A673 (cell line): ENCODE measurements at regions not wholly inside any gene's neighbourhood (a gene's known extent, or its start where the extent isn't known, plus 50 kb on each side); places are given as distances from the start of the nearest gene placed in this dataset.

Experiments
- BruUV-seq: library from RNA; stranded (reverse); fragments of 400-500 nt; replicated peaks from 2 replicates; lab custom pipeline; 2021; lab: Mats Ljungman, UMichigan
- CTCF ChIA-PET: fragments of 300-600 bp; sonication (Branson Sonifier 250); formaldehyde crosslinking; loops from one replicate; lab custom pipeline; 2022; ENCODE audit warnings: antibody characterized with exemption; lab: Charles Lee
- POLR2A ChIA-PET: fragments of 300-600 bp; sonication (Branson Sonifier 250); formaldehyde crosslinking; loops from one replicate; lab custom pipeline; 2022; ENCODE audit warnings: antibody characterized with exemption; ENCODE audit not compliant: low non-redundant PET; lab: Charles Lee
- DNase-seq: peaks from one replicate; pipeline ENCODE4 v3.0.0-alpha.2; 2015; ENCODE audit warnings: low spot score
- H3K27ac ChIP-seq: fragments of 200-600 bp; sonication (generic); 2 replicates; pipeline ENCODE4 v1.5.1; 2016; ENCODE audit warnings: mixed run types, low read depth, mild to moderate bottlenecking, mixed read lengths, antibody characterized with exemption, low read length; ENCODE audit not compliant: poor library complexity, severe bottlenecking
- H3K27me3 ChIP-seq: fragments of 200-600 bp; sonication (generic); replicated peaks from 2 replicates; pipeline ENCODE4 v1.6.1; 2017; ENCODE audit warnings: mixed run types, low read depth, mild to moderate bottlenecking, mixed read lengths, antibody characterized with exemption, low read length; ENCODE audit not compliant: insufficient read depth, poor library complexity
- H3K36me3 ChIP-seq: fragments of 200-600 bp; sonication (generic); 2 replicates; pipeline ENCODE4 v1.6.1; 2016; ENCODE audit warnings: mixed run types, mild to moderate bottlenecking, mixed read lengths, antibody characterized with exemption, low read length; ENCODE audit not compliant: insufficient read depth, poor library complexity, severe bottlenecking
- H3K4me1 ChIP-seq: fragments of 200-600 bp; sonication (generic); 2 replicates; pipeline ENCODE4 v1.6.1; 2017; ENCODE audit warnings: mixed run types, mild to moderate bottlenecking, mixed read lengths, antibody characterized with exemption, low read length; ENCODE audit not compliant: insufficient read depth, poor library complexity, severe bottlenecking
- H3K4me3 ChIP-seq: fragments of 200-600 bp; sonication (generic); 2 replicates; pipeline ENCODE4 v1.5.1; 2016; ENCODE audit warnings: low read depth, mixed run types, mild to moderate bottlenecking, mixed read lengths, low read length; ENCODE audit not compliant: poor library complexity, severe bottlenecking
- H3K9me3 ChIP-seq: fragments of 200-600 bp; sonication (generic); 2 replicates; pipeline ENCODE4 v1.6.1; 2016; ENCODE audit warnings: mixed run types, low read depth, mild to moderate bottlenecking, mixed read lengths, antibody characterized with exemption, low read length; ENCODE audit not compliant: poor library complexity, severe bottlenecking
- CTCF ChIP-seq: fragments of 300-800, 200-600 bp; sonication (generic); conservative IDR thresholded peaks from 2 replicates; pipeline ENCODE4 v1.5.1; 2017; ENCODE audit warnings: low read depth, mild to moderate bottlenecking, antibody characterized with exemption, low read length, moderate library complexity, mixed read lengths
- EZH2 ChIP-seq: fragments of 200-600 bp; sonication (generic); IDR thresholded peaks from 2 replicates; pipeline ENCODE4 v1.6.1; 2017; ENCODE audit warnings: borderline replicate concordance, low read depth, mild to moderate bottlenecking, mixed read lengths, antibody characterized with exemption, low read length; ENCODE audit not compliant: poor library complexity, severe bottlenecking
- intact Hi-C: fragments of 100-400 bp; cut with micrococcal nuclease; formaldehyde crosslinking; loops from one replicate; pipeline ENCODE4 v1.10.0; 2022; ENCODE audit not compliant: unreplicated experiment

DNA sequence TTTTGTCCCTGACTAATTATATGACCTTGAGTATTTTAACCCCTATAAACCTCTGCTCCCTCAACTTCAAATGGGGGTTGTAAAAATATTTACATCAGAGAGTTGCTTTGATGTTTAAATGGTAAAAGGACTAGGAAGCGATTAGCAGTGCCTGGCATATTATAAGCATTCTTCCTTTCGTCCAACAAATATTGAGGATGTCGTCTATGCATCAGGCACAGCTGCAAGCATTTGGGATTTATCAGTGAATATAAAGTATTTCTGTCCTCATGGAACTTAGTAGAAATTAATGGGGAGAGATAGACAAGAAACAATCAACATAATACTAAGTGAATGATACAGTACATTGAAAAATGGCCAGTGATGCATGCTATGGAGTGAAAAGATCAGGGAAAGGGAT lies 115.5 kb upstream of the EDNRA start:
- DNase-seq = no peak
- no peak overlapping the region for H3K27ac ChIP-seq
- peaks cover 9% of the 10 kb centered on the region for H3K4me1 ChIP-seq
- CTCF ChIA-PET = no interaction called here
- H3K36me3 ChIP-seq = no peaks in the 10 kb centered on the region
- H3K27me3 ChIP-seq = no peaks in the 10 kb centered on the region
- no peak overlapping the region for H3K4me3 ChIP-seq
- TF ChIP-seq CTCF = no peak
- TF ChIP-seq EZH2 = no peak
- BruUV-seq = no TSS peak
- POLR2A ChIA-PET = no interaction called here
- H3K9me3 ChIP-seq = no peaks in the 10 kb centered on the region
- intact Hi-C loops = no loop called here

DNA sequence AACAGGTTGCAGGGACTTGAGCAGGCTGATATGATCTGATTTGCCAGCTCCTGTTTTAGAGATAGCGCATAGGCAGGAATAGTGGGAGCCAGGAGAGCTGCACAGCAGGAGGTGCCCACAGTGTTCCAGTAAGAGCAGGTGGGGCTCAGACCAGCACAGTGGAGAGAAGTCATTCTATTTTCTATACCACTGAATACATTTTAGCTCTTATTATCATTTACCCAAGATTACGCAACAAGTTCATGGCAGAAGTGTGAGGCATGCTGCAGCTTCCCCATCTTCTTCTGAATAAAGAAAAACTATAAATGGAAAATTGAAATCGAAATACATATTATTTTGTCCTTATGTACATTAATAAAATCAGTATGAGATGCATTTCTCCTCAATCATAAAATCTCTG lies 114.7 kb upstream of the EDNRA start:
- H3K36me3 ChIP-seq = no peaks in the 10 kb centered on the region
- CTCF ChIA-PET = no interaction called here
- BruUV-seq = no TSS peak
- H3K9me3 ChIP-seq = no peaks in the 10 kb centered on the region
- H3K4me3 ChIP-seq = no peak overlapping the region
- no peak for DNase-seq
- intact Hi-C loops = no loop called here
- peaks cover 5% of the 10 kb centered on the region for H3K4me1 ChIP-seq
- TF ChIP-seq CTCF (no peak), EZH2 (no peak)
- POLR2A ChIA-PET = no interaction called here
- H3K27ac ChIP-seq = no peak overlapping the region
- no peaks in the 10 kb centered on the region for H3K27me3 ChIP-seq

GRCh38 chr4:147367891-147368290 lies 113.0 kb upstream of the EDNRA start:
- intact Hi-C loops = no loop called here
- no peak for TF ChIP-seq EZH2
- TF ChIP-seq CTCF = no peak
- CTCF ChIA-PET = no interaction called here
- POLR2A ChIA-PET = no interaction called here
- Histone ChIP-seq H3K4me1 (no peaks in the 10 kb centered on the region), H3K27me3 (no peaks in the 10 kb centered on the region), H3K4me3 (no peak overlapping the region), H3K9me3 (no peaks in the 10 kb centered on the region), H3K27ac (no peak overlapping the region), H3K36me3 (no peaks in the 10 kb centered on the region)
- DNase-seq = no peak
- no TSS peak for BruUV-seq
